ENCODE measurements at regions not wholly inside any gene's neighbourhood (a gene's known extent, or its start where the extent isn't known, plus 50 kb on each side); places are given as distances from the start of the nearest gene placed in this dataset.

DNA sequence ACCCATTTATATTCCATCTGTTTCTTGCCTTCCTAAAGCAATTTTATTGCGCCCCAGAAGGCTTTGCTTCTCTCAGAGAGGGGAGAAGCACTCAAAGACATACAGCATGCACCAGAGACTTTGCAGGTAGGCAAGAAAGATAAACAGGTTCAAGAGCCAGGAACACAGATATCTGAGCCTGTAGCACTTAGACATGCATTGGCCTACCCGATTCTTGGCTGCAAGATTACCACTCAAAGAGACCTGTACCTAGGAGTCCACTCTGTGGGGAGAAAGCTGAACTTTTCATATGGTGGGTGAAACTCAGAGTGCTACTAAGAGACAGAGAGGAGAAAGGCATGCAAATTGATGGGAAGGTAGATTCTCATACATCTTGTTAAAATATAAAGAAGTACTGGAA lies 609.4 kb upstream of the PKN2 start:
- no peaks in the 10 kb centered on the region for H3K9me3 ChIP-seq
- intact Hi-C loops (cut with DNase I; ENCODE audit: low total_unique reads), result no loop called here
- no peak for DNase-seq
- no peak overlapping the region for H3K27ac ChIP-seq
- no peak overlapping the region for H3K4me3 ChIP-seq
- no peaks in the 10 kb centered on the region for H3K36me3 ChIP-seq
- H3K4me1 ChIP-seq, result no peaks in the 10 kb centered on the region
- WGBS, 5 donors, result 88 to 98% (median 94%) methylated on average over 2 of the region's 2 CpGs
- H3K27me3 ChIP-seq (replicated peaks in 1 of 7), result no peaks in the 10 kb centered on the region
- TF ChIP-seq, protein P1, sequence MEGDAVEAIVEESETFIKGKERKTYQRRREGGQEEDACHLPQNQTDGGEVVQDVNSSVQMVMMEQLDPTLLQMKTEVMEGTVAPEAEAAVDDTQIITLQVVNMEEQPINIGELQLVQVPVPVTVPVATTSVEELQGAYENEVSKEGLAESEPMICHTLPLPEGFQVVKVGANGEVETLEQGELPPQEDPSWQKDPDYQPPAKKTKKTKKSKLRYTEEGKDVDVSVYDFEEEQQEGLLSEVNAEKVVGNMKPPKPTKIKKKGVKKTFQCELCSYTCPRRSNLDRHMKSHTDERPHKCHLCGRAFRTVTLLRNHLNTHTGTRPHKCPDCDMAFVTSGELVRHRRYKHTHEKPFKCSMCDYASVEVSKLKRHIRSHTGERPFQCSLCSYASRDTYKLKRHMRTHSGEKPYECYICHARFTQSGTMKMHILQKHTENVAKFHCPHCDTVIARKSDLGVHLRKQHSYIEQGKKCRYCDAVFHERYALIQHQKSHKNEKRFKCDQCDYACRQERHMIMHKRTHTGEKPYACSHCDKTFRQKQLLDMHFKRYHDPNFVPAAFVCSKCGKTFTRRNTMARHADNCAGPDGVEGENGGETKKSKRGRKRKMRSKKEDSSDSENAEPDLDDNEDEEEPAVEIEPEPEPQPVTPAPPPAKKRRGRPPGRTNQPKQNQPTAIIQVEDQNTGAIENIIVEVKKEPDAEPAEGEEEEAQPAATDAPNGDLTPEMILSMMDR (IDR thresholded peaks at IDR 0.05 in 8 of 11, conservative IDR thresholded peaks at IDR 0.05 in 3 of 11), result no peak
- TF ChIP-seq POLR2AphosphoS5 (IDR thresholded peaks at IDR 0.05) (no peak), POLR2A (IDR thresholded peaks at IDR 0.05) (no peak)

DNA sequence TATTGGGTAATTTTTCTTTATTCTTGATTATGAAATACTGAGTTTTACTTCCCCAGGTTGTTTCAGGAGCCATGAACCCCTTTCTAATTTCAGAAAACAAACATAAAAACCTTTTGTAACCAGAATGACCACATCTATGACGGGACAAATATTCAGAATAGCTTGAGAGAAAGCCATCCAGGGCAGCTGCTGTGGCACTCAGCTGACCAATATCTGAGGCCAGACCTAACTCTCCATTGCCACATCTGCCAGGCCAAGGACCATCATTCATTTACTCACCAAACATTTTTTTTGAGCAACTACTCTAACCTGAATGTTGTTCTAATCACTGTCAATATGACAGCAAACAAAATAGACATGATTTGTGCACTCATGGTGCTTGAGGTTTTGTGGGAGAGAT lies 608.3 kb upstream of the PKN2 start:
- Histone ChIP-seq H3K4me3 (no peak overlapping the region), H3K9me3 (no peaks in the 10 kb centered on the region), H3K36me3 (no peaks in the 10 kb centered on the region), H3K27ac (no peak overlapping the region), H3K27me3 (replicated peaks in 1 of 7) (no peaks in the 10 kb centered on the region), H3K4me1 (no peaks in the 10 kb centered on the region)
- intact Hi-C loops (cut with DNase I; ENCODE audit: low total_unique reads), result no loop called here
- TF ChIP-seq, protein P1 (IDR thresholded peaks at IDR 0.05 in 8 of 11, conservative IDR thresholded peaks at IDR 0.05 in 3 of 11), result no peak
- no peak for TF ChIP-seq POLR2AphosphoS5 (IDR thresholded peaks at IDR 0.05)
- no peak for TF ChIP-seq POLR2A (IDR thresholded peaks at IDR 0.05)
- 58 to 72% (median 70%) methylated on average over 1 of the region's 1 CpG for WGBS, 5 donors
- no peak for DNase-seq

DNA sequence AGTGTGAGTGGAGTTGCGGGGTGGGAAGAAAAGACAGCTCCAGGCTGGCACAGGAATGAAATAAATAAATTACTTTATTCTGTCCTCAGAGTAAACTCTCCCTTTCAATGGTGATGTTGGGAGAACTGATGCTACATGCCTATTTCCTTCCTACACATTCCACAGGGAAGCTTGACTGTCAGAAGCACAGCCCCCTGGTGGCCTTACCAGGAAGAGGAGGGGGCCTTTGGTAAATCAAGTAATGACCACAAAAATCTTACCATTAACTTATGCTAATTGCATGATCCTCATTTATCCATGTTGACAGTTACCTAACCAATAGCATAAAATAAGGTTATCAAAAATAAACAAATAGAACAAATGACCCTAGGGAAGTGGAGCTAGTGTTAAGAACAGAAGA lies 605.0 kb upstream of the PKN2 start:
- Histone ChIP-seq H3K9me3 (peaks cover 0 to 6% (median 1%) of the 10 kb centered on the region in 8 donors), H3K4me1 (no peaks in the 10 kb centered on the region), H3K4me3 (no peak overlapping the region), H3K27me3 (replicated peaks in 1 of 7) (no peaks in the 10 kb centered on the region), H3K27ac (no peak overlapping the region), H3K36me3 (no peaks in the 10 kb centered on the region)
- DNase-seq, result no peak
- 68 to 97% (median 82%) methylated on average over 1 of the region's 1 CpG for WGBS, 5 donors
- TF ChIP-seq POLR2A (IDR thresholded peaks at IDR 0.05), result no peak
- TF ChIP-seq, protein P1 (IDR thresholded peaks at IDR 0.05 in 8 of 11, conservative IDR thresholded peaks at IDR 0.05 in 3 of 11), result peak in 1 of 11 experiments; percentile 11
- intact Hi-C loops (cut with DNase I; ENCODE audit: low total_unique reads), result no loop called here

DNA sequence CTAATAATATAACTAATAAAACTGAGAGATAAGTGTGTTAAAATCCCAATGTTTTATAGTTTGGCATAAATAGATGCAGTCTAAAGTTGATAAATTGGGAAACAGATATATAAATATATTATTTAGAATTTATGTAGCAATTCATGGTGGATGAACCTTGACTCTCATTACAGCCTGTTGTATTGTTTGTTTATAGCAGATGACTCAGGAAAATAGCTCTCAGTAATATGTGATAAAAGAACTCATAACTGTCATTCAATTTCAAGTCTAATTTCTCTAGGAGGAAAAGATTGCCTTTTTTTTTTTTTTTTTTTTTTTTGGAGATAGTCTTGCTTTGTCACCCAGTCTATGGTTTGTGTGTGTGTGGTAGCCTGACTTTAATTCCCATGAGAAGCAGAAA lies 603.2 kb upstream of the PKN2 start:
- no peak overlapping the region for H3K4me3 ChIP-seq
- H3K27ac ChIP-seq, result no peak overlapping the region
- H3K4me1 ChIP-seq, result no peaks in the 10 kb centered on the region
- peaks cover 0 to 22% (median 12%) of the 10 kb centered on the region in 8 donors for H3K9me3 ChIP-seq
- no peak for DNase-seq
- intact Hi-C loops (cut with DNase I; ENCODE audit: low total_unique reads), result no loop called here
- TF ChIP-seq POLR2A (IDR thresholded peaks at IDR 0.05), result no peak
- TF ChIP-seq, protein P1 (IDR thresholded peaks at IDR 0.05 in 8 of 11, conservative IDR thresholded peaks at IDR 0.05 in 3 of 11), result no peak
- TF ChIP-seq POLR2AphosphoS5 (IDR thresholded peaks at IDR 0.05), result no peak
- no peaks in the 10 kb centered on the region for H3K27me3 ChIP-seq (replicated peaks in 1 of 7)
- no peaks in the 10 kb centered on the region for H3K36me3 ChIP-seq
